ENCODE measurements at regions not wholly inside any gene's neighbourhood (a gene's known extent, or its start where the extent isn't known, plus 50 kb on each side); places are given as distances from the start of the nearest gene placed in this dataset.

DNA sequence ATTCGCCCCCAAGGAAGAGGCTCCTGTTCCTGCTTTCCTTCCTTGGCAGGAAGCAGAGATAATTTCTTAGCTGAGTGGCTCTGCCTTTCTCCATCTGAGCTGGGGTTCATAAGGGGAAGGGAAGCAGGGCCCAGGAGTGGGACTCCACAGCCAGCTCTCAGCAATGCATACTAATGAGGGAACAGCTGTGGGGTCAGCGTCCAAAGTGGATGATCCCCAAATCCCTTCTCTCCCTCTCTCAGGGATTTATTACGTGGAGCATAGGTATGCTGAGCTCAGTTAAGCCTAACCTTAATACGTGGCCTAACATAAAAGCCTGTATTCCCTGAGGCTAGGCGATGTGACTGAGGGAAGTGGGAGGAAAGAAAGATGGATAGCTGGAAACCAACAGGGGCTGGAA lies 87.3 kb upstream of the CTTNBP2NL start (continued):
- TF ChIP-seq NR2F1 (conservative IDR thresholded peaks at IDR 0.05) (no peak), CHD4 (IDR thresholded peaks at IDR 0.05) (no peak)
- TF ChIP-seq, protein P1, sequence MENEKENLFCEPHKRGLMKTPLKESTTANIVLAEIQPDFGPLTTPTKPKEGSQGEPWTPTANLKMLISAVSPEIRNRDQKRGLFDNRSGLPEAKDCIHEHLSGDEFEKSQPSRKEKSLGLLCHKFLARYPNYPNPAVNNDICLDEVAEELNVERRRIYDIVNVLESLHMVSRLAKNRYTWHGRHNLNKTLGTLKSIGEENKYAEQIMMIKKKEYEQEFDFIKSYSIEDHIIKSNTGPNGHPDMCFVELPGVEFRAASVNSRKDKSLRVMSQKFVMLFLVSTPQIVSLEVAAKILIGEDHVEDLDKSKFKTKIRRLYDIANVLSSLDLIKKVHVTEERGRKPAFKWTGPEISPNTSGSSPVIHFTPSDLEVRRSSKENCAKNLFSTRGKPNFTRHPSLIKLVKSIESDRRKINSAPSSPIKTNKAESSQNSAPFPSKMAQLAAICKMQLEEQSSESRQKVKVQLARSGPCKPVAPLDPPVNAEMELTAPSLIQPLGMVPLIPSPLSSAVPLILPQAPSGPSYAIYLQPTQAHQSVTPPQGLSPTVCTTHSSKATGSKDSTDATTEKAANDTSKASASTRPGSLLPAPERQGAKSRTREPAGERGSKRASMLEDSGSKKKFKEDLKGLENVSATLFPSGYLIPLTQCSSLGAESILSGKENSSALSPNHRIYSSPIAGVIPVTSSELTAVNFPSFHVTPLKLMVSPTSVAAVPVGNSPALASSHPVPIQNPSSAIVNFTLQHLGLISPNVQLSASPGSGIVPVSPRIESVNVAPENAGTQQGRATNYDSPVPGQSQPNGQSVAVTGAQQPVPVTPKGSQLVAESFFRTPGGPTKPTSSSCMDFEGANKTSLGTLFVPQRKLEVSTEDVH (IDR thresholded peaks at IDR 0.05; ENCODE audit: low read depth, partially characterized antibody), result no peak

DNA sequence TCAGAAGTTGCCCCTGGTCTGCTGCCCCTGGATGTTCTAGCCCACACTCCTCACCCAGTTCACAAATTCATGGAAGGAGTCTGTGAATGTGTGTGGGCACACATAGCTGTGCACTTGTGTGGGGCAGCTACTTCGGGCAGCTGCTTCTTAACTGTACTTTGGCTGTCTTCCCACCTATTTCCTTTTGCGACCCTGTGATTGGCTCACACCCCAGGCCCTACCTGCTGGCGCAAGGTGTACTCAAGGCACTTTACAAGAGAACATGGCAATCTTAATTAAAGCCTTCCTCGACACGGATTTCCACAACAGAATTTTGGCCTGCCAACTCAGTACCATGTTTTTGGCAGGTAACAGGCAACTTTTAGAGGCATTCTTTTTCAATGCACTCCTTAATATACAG lies 86.5 kb upstream of the CTTNBP2NL start:
- in situ Hi-C loops (cut with MboI) (no loop called here), intact Hi-C loops (cut with micrococcal nuclease; ENCODE audit: unreplicated experiment) (loop anchor here (10.0 kb wide), 1 partner anchor 285 kb away; no protein-coding TSS in a partner anchor)
- H3K79me2 ChIP-seq (ENCODE audit: control insufficient read depth, insufficient read depth, low read length), result no peaks in the 10 kb centered on the region
- BruUV-seq (replicated peaks), result no TSS peak
- no peak overlapping the region for H3K4me2 ChIP-seq (ENCODE audit: control insufficient read depth, insufficient read depth)
- FAIRE-seq (no peak), DNase-seq (ENCODE audit: low read depth, low spot score) (no peak), ATAC-seq (no peak)
- no peaks in the 10 kb centered on the region for H3K36me3 ChIP-seq (ENCODE audit: control insufficient read depth in 2 of 2, insufficient read depth in 2 of 2, low read length in 1 of 2)
- TF ChIP-seq MYB (IDR thresholded peaks at IDR 0.05; ENCODE audit: borderline replicate concordance, low read depth, low read length) (no peak), POLR2AphosphoS5 (IDR thresholded peaks at IDR 0.05; ENCODE audit: low read length) (no peak), BRCA1 (IDR thresholded peaks at IDR 0.05; ENCODE audit: low read depth, low read length) (no peak), CHD1 (IDR thresholded peaks at IDR 0.05; ENCODE audit: low read depth, low read length) (no peak), SMARCA5 (IDR thresholded peaks at IDR 0.05) (no peak), TBL1XR1 (IDR thresholded peaks at IDR 0.05; ENCODE audit: low read depth, low read length) (no peak), HDAC6 (IDR thresholded peaks at IDR 0.05; ENCODE audit: unreplicated experiment) (no peak), CBFB (IDR thresholded peaks at IDR 0.05; ENCODE audit: low read depth) (no peak), SPI1 (IDR thresholded peaks at IDR 0.05; ENCODE audit: borderline replicate concordance, insufficient read depth, low read depth, low read length) (no peak), HDAC2 (IDR thresholded peaks at IDR 0.05) (no peak), EED (IDR thresholded peaks at IDR 0.05; ENCODE audit: low read depth) (no peak)
- TF ChIP-seq, protein P2, sequence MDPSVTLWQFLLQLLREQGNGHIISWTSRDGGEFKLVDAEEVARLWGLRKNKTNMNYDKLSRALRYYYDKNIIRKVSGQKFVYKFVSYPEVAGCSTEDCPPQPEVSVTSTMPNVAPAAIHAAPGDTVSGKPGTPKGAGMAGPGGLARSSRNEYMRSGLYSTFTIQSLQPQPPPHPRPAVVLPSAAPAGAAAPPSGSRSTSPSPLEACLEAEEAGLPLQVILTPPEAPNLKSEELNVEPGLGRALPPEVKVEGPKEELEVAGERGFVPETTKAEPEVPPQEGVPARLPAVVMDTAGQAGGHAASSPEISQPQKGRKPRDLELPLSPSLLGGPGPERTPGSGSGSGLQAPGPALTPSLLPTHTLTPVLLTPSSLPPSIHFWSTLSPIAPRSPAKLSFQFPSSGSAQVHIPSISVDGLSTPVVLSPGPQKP (IDR thresholded peaks at IDR 0.05; ENCODE audit: low read depth, low read length), result no peak
- TF ChIP-seq, protein P3, sequence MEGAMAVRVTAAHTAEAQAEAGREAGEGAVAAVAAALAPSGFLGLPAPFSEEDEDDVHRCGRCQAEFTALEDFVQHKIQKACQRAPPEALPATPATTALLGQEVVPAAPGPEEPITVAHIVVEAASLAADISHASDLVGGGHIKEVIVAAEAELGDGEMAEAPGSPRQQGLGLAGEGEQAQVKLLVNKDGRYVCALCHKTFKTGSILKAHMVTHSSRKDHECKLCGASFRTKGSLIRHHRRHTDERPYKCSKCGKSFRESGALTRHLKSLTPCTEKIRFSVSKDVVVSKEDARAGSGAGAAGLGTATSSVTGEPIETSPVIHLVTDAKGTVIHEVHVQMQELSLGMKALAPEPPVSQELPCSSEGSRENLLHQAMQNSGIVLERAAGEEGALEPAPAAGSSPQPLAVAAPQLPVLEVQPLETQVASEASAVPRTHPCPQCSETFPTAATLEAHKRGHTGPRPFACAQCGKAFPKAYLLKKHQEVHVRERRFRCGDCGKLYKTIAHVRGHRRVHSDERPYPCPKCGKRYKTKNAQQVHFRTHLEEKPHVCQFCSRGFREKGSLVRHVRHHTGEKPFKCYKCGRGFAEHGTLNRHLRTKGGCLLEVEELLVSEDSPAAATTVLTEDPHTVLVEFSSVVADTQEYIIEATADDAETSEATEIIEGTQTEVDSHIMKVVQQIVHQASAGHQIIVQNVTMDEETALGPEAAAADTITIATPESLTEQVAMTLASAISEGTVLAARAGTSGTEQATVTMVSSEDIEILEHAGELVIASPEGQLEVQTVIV (IDR thresholded peaks at IDR 0.05; ENCODE audit: borderline replicate concordance, partially characterized antibody), result no peak
- no peaks in the 10 kb centered on the region for H3K9me3 ChIP-seq (replicated peaks; ENCODE audit: control insufficient read depth, insufficient read depth, low read length)
- no peak overlapping the region for H3K4me3 ChIP-seq
- no peaks in the 10 kb centered on the region for H3K4me1 ChIP-seq (ENCODE audit: control insufficient read depth, insufficient read depth, low read length)
- ChIA-PET CTCF (interaction anchor here (1.1 kb wide), 1 partner anchor 11 kb away, joined by 3 read pairs; no protein-coding TSS in a partner anchor), RAD21 (ENCODE audit: unreplicated experiment) (no interaction called here), SMC1A (ENCODE audit: uncharacterized antibody, unreplicated experiment) (no interaction called here), POLR2A (no interaction called here)
- no peak overlapping the region for H3K9ac ChIP-seq (ENCODE audit: control insufficient read depth, insufficient read depth, low read length)
- H3K27me3 ChIP-seq (replicated peaks in 1 of 2; ENCODE audit: control insufficient read depth in 2 of 2, insufficient read depth in 2 of 2, low read length in 1 of 2), result peaks cover 0 to 2% of the 10 kb centered on the region in 2 experiments; a peak in 2 of 4 replicates
- H2AFZ ChIP-seq (ENCODE audit: control insufficient read depth, low read depth, low read length), result no peak overlapping the region
- no peaks in the 10 kb centered on the region for H4K20me1 ChIP-seq (ENCODE audit: control insufficient read depth, insufficient read depth)
- 18% methylated on average over 5 of the region's 5 CpGs for WGBS (ENCODE audit: insufficient coverage, insufficient replicate concordance, low lambda C conversion rate, missing lambda C conversion rate)
- H3K27ac ChIP-seq (ENCODE audit: control insufficient read depth, insufficient read depth), result no peak overlapping the region

All from GM12878 (cell line).